ENCODE measurements at regions not wholly inside any gene's neighbourhood (a gene's known extent, or its start where the extent isn't known, plus 50 kb on each side); places are given as distances from the start of the nearest gene placed in this dataset.

GRCh38 chr2:120978359-120979050, 242.8 kb downstream of the GLI2 start:
- H3K4me3 ChIP-seq (ENCODE audit: low read depth, low read length) = no peak overlapping the region
- CTCF ChIA-PET = interaction anchor here (0.9 to 1.0 kb wide), 2 partner anchors 20 to 58 kb away, joined by 3 read pairs; no protein-coding TSS in a partner anchor
- H3K4me1 ChIP-seq = peaks cover 35% of the 10 kb centered on the region
- no TSS peak for BruUV-seq (replicated peaks)
- TF ChIP-seq CTCF (IDR thresholded peaks at IDR 0.05; ENCODE audit: insufficient read depth in 1 of 2, low read depth in 1 of 2, low read length in 1 of 2, severe bottlenecking in 1 of 2, unreplicated experiment in 1 of 2) = no peak
- H3K4me1 Mint-ChIP-seq (ENCODE audit: low read depth, unreplicated experiment) = peaks cover 20% of the 10 kb centered on the region
- no peaks in the 10 kb centered on the region for H3K9me3 Mint-ChIP-seq (ENCODE audit: unreplicated experiment)
- no peaks in the 10 kb centered on the region for H3K36me3 Mint-ChIP-seq (ENCODE audit: insufficient read depth, unreplicated experiment)
- H3K27ac Mint-ChIP-seq (ENCODE audit: unreplicated experiment) = no peak overlapping the region
- POLR2A ChIA-PET = interaction anchor here (0.7 kb wide), 1 partner anchor 96 kb away, joined by 3 read pairs; no protein-coding TSS in a partner anchor
- intact Hi-C loops (cut with micrococcal nuclease; ENCODE audit: unreplicated experiment) = loop anchor here (1.0 kb wide), 1 partner anchor 38 kb away; no protein-coding TSS in a partner anchor
- H3K27me3 ChIP-seq (replicated peaks; ENCODE audit: control insufficient read depth, insufficient read depth, low read length) = no peaks in the 10 kb centered on the region
- H3K9me3 ChIP-seq = no peaks in the 10 kb centered on the region
- H3K36me3 ChIP-seq (ENCODE audit: control insufficient read depth, insufficient read depth, low read length) = no peaks in the 10 kb centered on the region
- H3K4me3 Mint-ChIP-seq (ENCODE audit: unreplicated experiment) = no peak overlapping the region
- peak; percentile 50 to 73 for DNase-seq
- H3K27me3 Mint-ChIP-seq (ENCODE audit: insufficient read depth, unreplicated experiment) = no peaks in the 10 kb centered on the region

- peaks cover 20% of the 10 kb centered on the region for H3K4me1 Mint-ChIP-seq (ENCODE audit: low read depth, unreplicated experiment)
- Histone ChIP-seq H3K9me3 (no peaks in the 10 kb centered on the region), H3K36me3 (ENCODE audit: control insufficient read depth, insufficient read depth, low read length) (no peaks in the 10 kb centered on the region), H3K27me3 (replicated peaks; ENCODE audit: control insufficient read depth, insufficient read depth, low read length) (no peaks in the 10 kb centered on the region), H3K4me3 (ENCODE audit: low read depth, low read length) (no peak overlapping the region), H3K4me1 (peaks cover 35% of the 10 kb centered on the region)
- no TSS peak for BruUV-seq (replicated peaks)
- no peaks in the 10 kb centered on the region for H3K9me3 Mint-ChIP-seq (ENCODE audit: unreplicated experiment)
- H3K27ac Mint-ChIP-seq (ENCODE audit: unreplicated experiment) = no peak overlapping the region
- no peaks in the 10 kb centered on the region for H3K36me3 Mint-ChIP-seq (ENCODE audit: insufficient read depth, unreplicated experiment)
- no peaks in the 10 kb centered on the region for H3K27me3 Mint-ChIP-seq (ENCODE audit: insufficient read depth, unreplicated experiment)
- no peak for TF ChIP-seq CTCF (IDR thresholded peaks at IDR 0.05; ENCODE audit: insufficient read depth in 1 of 2, low read depth in 1 of 2, low read length in 1 of 2, severe bottlenecking in 1 of 2, unreplicated experiment in 1 of 2)
- intact Hi-C loops (cut with micrococcal nuclease; ENCODE audit: unreplicated experiment) = loop anchor here (1.0 kb wide), 1 partner anchor 37 kb away; no protein-coding TSS in a partner anchor
- CTCF ChIA-PET = interaction anchor here (0.9 to 1.0 kb wide), 2 partner anchors 21 to 57 kb away, joined by 3 read pairs; no protein-coding TSS in a partner anchor
- no peak overlapping the region for H3K4me3 Mint-ChIP-seq (ENCODE audit: unreplicated experiment)
- POLR2A ChIA-PET = no interaction called here
- no peak for DNase-seq
These were observed 243.7 kb downstream of the GLI2 start for GRCh38 chr2:120979398-120979797.

GRCh38 chr2:120979921-120980320, 244.3 kb downstream of the GLI2 start:
- no TSS peak for BruUV-seq (replicated peaks)
- Histone ChIP-seq H3K36me3 (ENCODE audit: control insufficient read depth, insufficient read depth, low read length) (no peaks in the 10 kb centered on the region), H3K4me3 (ENCODE audit: low read depth, low read length) (no peak overlapping the region), H3K4me1 (peaks cover 35% of the 10 kb centered on the region), H3K9me3 (no peaks in the 10 kb centered on the region), H3K27me3 (replicated peaks; ENCODE audit: control insufficient read depth, insufficient read depth, low read length) (no peaks in the 10 kb centered on the region)
- peaks cover 20% of the 10 kb centered on the region for H3K4me1 Mint-ChIP-seq (ENCODE audit: low read depth, unreplicated experiment)
- ChIA-PET CTCF (no interaction called here), POLR2A (no interaction called here)
- no peaks in the 10 kb centered on the region for H3K27me3 Mint-ChIP-seq (ENCODE audit: insufficient read depth, unreplicated experiment)
- no peak overlapping the region for H3K4me3 Mint-ChIP-seq (ENCODE audit: unreplicated experiment)
- H3K9me3 Mint-ChIP-seq (ENCODE audit: unreplicated experiment) = no peaks in the 10 kb centered on the region
- no peaks in the 10 kb centered on the region for H3K36me3 Mint-ChIP-seq (ENCODE audit: insufficient read depth, unreplicated experiment)
- DNase-seq = no peak
- no peak overlapping the region for H3K27ac Mint-ChIP-seq (ENCODE audit: unreplicated experiment)
- intact Hi-C loops (cut with micrococcal nuclease; ENCODE audit: unreplicated experiment) = loop anchor here (1.0 kb wide), 1 partner anchor 36 kb away; no protein-coding TSS in a partner anchor
- no peak for TF ChIP-seq CTCF (IDR thresholded peaks at IDR 0.05; ENCODE audit: insufficient read depth in 1 of 2, low read depth in 1 of 2, low read length in 1 of 2, severe bottlenecking in 1 of 2, unreplicated experiment in 1 of 2)

Measured in Caco-2 (cell line).